Mesothelial cell of epicardium (in vitro differentiated cells): ENCODE measurements at regions not wholly inside any gene's neighbourhood (a gene's known extent, or its start where the extent isn't known, plus 50 kb on each side); places are given as distances from the start of the nearest gene placed in this dataset.

Experiments used
- DNase-seq, 2 experiments: peaks; one replicate each; pipeline ENCODE4 v3.0.0; 2021; ENCODE audit warnings: low spot score in 2 of 2; ENCODE audit not compliant: unreplicated experiment in 2 of 2
- H3K27ac Mint-ChIP-seq: 2 replicates; pipeline ENCODE4 v1.8.0; 2021; ENCODE audit warnings: mixed read lengths
- H3K27me3 Mint-ChIP-seq: 2 replicates; pipeline ENCODE4 v1.8.0; 2021; ENCODE audit warnings: low read depth, mixed read lengths
- H3K36me3 Mint-ChIP-seq: 2 replicates; pipeline ENCODE4 v1.8.0; 2021; ENCODE audit warnings: mixed read lengths
- H3K4me1 Mint-ChIP-seq: 2 replicates; pipeline ENCODE4 v1.8.0; 2021; ENCODE audit warnings: mixed read lengths
- H3K4me3 Mint-ChIP-seq: 2 replicates; pipeline ENCODE4 v1.8.0; 2021; ENCODE audit warnings: mild to moderate bottlenecking, moderate library complexity, mixed read lengths
- H3K9me3 Mint-ChIP-seq: 2 replicates; pipeline ENCODE4 v1.8.0; 2021; ENCODE audit warnings: mixed read lengths
- TF ChIP-seq, protein P1 (sequence below): fragments of 200-600 bp; sonication (generic); IDR thresholded peaks from one replicate; pipeline ENCODE4 v1.5.0; 2021; ENCODE audit warnings: antibody characterized with exemption; ENCODE audit not compliant: unreplicated experiment

- H3K27ac Mint-ChIP-seq: no peak overlapping the region
- no peaks in the 10 kb centered on the region for H3K27me3 Mint-ChIP-seq
- TF ChIP-seq, protein P1, sequence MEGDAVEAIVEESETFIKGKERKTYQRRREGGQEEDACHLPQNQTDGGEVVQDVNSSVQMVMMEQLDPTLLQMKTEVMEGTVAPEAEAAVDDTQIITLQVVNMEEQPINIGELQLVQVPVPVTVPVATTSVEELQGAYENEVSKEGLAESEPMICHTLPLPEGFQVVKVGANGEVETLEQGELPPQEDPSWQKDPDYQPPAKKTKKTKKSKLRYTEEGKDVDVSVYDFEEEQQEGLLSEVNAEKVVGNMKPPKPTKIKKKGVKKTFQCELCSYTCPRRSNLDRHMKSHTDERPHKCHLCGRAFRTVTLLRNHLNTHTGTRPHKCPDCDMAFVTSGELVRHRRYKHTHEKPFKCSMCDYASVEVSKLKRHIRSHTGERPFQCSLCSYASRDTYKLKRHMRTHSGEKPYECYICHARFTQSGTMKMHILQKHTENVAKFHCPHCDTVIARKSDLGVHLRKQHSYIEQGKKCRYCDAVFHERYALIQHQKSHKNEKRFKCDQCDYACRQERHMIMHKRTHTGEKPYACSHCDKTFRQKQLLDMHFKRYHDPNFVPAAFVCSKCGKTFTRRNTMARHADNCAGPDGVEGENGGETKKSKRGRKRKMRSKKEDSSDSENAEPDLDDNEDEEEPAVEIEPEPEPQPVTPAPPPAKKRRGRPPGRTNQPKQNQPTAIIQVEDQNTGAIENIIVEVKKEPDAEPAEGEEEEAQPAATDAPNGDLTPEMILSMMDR: no peak
- DNase-seq: no peak
- no peaks in the 10 kb centered on the region for H3K4me1 Mint-ChIP-seq
- no peak overlapping the region for H3K4me3 Mint-ChIP-seq
- peaks cover 4% of the 10 kb centered on the region for H3K9me3 Mint-ChIP-seq
- no peaks in the 10 kb centered on the region for H3K36me3 Mint-ChIP-seq
These were observed 90.5 kb upstream of the MBOAT1 start for GRCh38 chr6:20302702-20303251.

DNA sequence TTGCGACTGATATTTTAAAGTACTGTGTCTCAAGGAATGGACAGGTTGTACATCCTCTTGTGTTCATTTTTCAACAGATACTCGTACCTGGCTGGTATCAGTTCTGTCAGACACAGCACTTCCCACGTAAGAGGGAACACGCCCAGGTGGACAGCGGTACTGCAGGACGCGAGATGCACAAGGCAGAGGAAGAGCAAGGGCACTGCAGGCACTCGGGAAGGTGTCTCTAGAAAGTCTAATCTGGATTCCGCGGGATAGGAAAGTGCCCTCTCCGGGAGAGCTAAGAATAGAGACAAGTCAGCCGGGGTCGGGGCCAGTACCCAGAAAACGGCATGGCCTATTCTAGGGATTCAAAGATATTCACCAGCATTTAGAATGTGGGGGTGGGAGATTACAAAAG, 94.2 kb upstream of the MBOAT1 start:
- H3K36me3 Mint-ChIP-seq: no peaks in the 10 kb centered on the region
- no peak for DNase-seq
- TF ChIP-seq, protein P1: no peak

DNA sequence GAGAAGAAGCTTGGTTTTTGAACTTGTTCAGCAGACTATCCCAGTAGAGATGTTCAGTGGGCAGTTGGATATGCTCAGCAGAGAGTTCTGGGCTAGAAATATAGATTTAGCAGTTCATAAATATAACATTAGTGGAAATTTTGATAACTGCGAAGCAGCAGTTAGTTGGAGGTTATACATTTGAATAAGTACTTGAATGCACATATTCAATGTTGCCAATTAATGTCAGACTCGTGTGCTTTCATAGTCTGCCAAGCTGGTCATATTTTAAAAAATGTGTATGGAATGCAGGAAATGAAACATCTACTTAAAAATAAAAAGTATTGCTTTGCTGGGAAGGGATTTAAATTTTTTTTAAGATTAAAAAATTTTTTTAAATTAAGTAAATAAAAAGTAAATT, 92.5 kb upstream of the E2F3 start:
- Mint-ChIP-seq H3K4me1 (peaks cover 3% of the 10 kb centered on the region), H3K36me3 (no peaks in the 10 kb centered on the region), H3K27ac (no peak overlapping the region), H3K9me3 (peaks cover 3% of the 10 kb centered on the region), H3K27me3 (peaks cover 4% of the 10 kb centered on the region), H3K4me3 (no peak overlapping the region)
- no peak for DNase-seq
- TF ChIP-seq, protein P1: no peak

More for the DNA sequence above, 94.2 kb upstream of the MBOAT1 start:
- Mint-ChIP-seq H3K27me3 (no peaks in the 10 kb centered on the region), H3K4me3 (no peak overlapping the region), H3K27ac (no peak overlapping the region), H3K4me1 (no peaks in the 10 kb centered on the region), H3K9me3 (peaks cover 3% of the 10 kb centered on the region)

DNA sequence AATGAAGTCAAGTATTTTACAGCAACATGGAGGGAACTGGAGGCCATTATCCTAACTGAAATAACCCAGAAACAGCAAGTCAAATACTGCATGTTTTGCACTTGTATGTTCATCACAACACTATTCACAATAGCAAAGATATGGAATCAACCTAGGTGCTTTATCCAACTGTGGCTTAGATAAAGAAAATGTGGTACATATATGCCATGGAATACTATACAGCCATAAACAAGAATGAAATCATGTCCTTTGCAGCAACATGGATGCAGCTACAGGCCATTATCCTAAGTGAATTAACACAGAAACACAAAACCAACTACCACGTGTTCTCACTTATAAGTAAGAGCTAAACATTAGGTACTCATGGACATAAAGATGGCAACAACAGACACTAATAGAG, 91.5 kb upstream of the E2F3 start:
- no peak overlapping the region for H3K4me3 Mint-ChIP-seq
- H3K4me1 Mint-ChIP-seq: peaks cover 3% of the 10 kb centered on the region
- no peak for DNase-seq
- peaks cover 4% of the 10 kb centered on the region for H3K27me3 Mint-ChIP-seq
- peaks cover 3% of the 10 kb centered on the region for H3K9me3 Mint-ChIP-seq
- TF ChIP-seq, protein P1: no peak
- no peak overlapping the region for H3K27ac Mint-ChIP-seq
- H3K36me3 Mint-ChIP-seq: no peaks in the 10 kb centered on the region

DNA sequence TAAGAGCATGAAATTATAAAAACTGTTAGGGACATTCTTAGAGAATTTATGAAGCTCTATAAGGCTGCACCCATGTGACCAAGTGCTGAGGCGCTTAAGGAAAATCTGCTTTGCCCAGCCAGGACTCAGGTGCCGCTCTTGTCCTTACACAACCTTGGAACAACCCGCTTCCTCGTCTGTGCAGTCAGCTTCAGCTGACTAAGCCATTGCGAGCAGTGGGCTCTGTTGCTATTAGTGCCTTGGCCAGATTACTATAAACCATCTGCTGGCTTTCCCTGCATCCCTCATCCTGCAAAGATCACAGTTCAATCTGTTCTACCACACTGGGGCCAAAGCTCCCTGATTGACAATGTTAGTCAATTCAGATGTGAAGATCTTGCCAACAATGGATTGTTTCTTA, 89.1 kb upstream of the E2F3 start:
- no peak overlapping the region for H3K27ac Mint-ChIP-seq
- no peak for DNase-seq
- H3K36me3 Mint-ChIP-seq: no peaks in the 10 kb centered on the region
- no peak overlapping the region for H3K4me3 Mint-ChIP-seq
- peaks cover 9% of the 10 kb centered on the region for H3K9me3 Mint-ChIP-seq
- peaks cover 4% of the 10 kb centered on the region for H3K27me3 Mint-ChIP-seq
- peaks cover 3% of the 10 kb centered on the region for H3K4me1 Mint-ChIP-seq
- TF ChIP-seq, protein P1: no peak

- DNase-seq: no peak
- H3K27ac Mint-ChIP-seq: no peak overlapping the region
- no peak overlapping the region for H3K4me3 Mint-ChIP-seq
- H3K27me3 Mint-ChIP-seq: peaks cover 4% of the 10 kb centered on the region
- H3K9me3 Mint-ChIP-seq: peaks cover 9% of the 10 kb centered on the region
- TF ChIP-seq, protein P1: no peak
- no peaks in the 10 kb centered on the region for H3K36me3 Mint-ChIP-seq
- H3K4me1 Mint-ChIP-seq: peaks cover 3% of the 10 kb centered on the region
These were observed 88.6 kb upstream of the E2F3 start for GRCh38 chr6:20313051-20313450.
